Activated B cell treated with CpG ODN at 0.5 μM for 24 hours (primary cell): ENCODE measurements at regions not wholly inside any gene's neighbourhood (a gene's known extent, or its start where the extent isn't known, plus 50 kb on each side); places are given as distances from the start of the nearest gene placed in this dataset.

Experiments used
- ATAC-seq: fragments of 200-7000 bp; cut with Tn5 transposase; one replicate; pipeline ENCODE4 v1.10.0; 2021; ENCODE audit warnings: low read depth, mild to moderate bottlenecking, moderate library complexity
- CTCF ChIA-PET: fragments of 350-600 bp; sonication (Branson Sonifier 250); formaldehyde crosslinking; loops from one replicate; lab custom pipeline; 2021; ENCODE audit warnings: antibody characterized with exemption; lab: Charles Lee
- POLR2A ChIA-PET: fragments of 350-600 bp; sonication (Branson Sonifier 250); formaldehyde crosslinking; loops from one replicate; lab custom pipeline; 2021; ENCODE audit warnings: antibody characterized with exemption; lab: Charles Lee
- DNase-seq: peaks from one replicate; pipeline ENCODE4 v3.0.0; 2022
- H3K27ac Mint-ChIP-seq: one replicate; pipeline ENCODE4 v1.8.0; 2020; ENCODE audit warnings: mixed read lengths
- H3K27me3 Mint-ChIP-seq: one replicate; pipeline ENCODE4 v1.8.0; 2021; ENCODE audit warnings: mixed read lengths
- H3K36me3 Mint-ChIP-seq: one replicate; pipeline ENCODE4 v1.8.0; 2021; ENCODE audit warnings: low read depth, mixed read lengths
- H3K4me1 Mint-ChIP-seq: one replicate; pipeline ENCODE4 v1.8.0; 2021; ENCODE audit warnings: mixed read lengths
- H3K4me3 Mint-ChIP-seq: one replicate; pipeline ENCODE4 v1.8.0; 2020; ENCODE audit warnings: mild to moderate bottlenecking, mixed read lengths
- H3K9me3 Mint-ChIP-seq: one replicate; pipeline ENCODE4 v1.8.0; 2020; ENCODE audit warnings: mixed read lengths
- CTCF ChIP-seq: fragments of 200-600 bp; IDR thresholded peaks from one replicate; pipeline ENCODE4 v1.8.0; 2022; ENCODE audit warnings: antibody characterized with exemption, mild to moderate bottlenecking
- intact Hi-C: fragments of 100-400 bp; cut with micrococcal nuclease; formaldehyde crosslinking; loops from one replicate; pipeline ENCODE4 v1.15.1; 2024

- no peak overlapping the region for H3K4me3 Mint-ChIP-seq
- CTCF ChIA-PET, result no interaction called here
- H3K27me3 Mint-ChIP-seq, result peaks cover 4% of the 10 kb centered on the region
- no peak for TF ChIP-seq CTCF
- no peaks in the 10 kb centered on the region for H3K36me3 Mint-ChIP-seq
- intact Hi-C loops, result no loop called here
- peaks cover 13% of the 10 kb centered on the region for H3K9me3 Mint-ChIP-seq
- peaks cover 5% of the 10 kb centered on the region for H3K4me1 Mint-ChIP-seq
- no peak overlapping the region for H3K27ac Mint-ChIP-seq
- POLR2A ChIA-PET, result no interaction called here
- ATAC-seq (no peak), DNase-seq (no peak)
These were observed 80.8 kb upstream of the STMND1 start for GRCh38 chr6:17020889-17021538.

- Mint-ChIP-seq H3K4me3 (no peak overlapping the region), H3K27me3 (peaks cover 18% of the 10 kb centered on the region), H3K27ac (no peak overlapping the region), H3K4me1 (peaks cover 6% of the 10 kb centered on the region), H3K36me3 (no peaks in the 10 kb centered on the region), H3K9me3 (peaks cover 9% of the 10 kb centered on the region)
- intact Hi-C loops, result no loop called here
- DNase-seq (no peak), ATAC-seq (no peak)
- POLR2A ChIA-PET, result no interaction called here
- CTCF ChIA-PET, result no interaction called here
- no peak for TF ChIP-seq CTCF
These were observed 83.4 kb upstream of the STMND1 start for GRCh38 chr6:17018425-17018824.

- H3K36me3 Mint-ChIP-seq, result no peaks in the 10 kb centered on the region
- H3K4me1 Mint-ChIP-seq, result peaks cover 6% of the 10 kb centered on the region
- CTCF ChIA-PET, result no interaction called here
- intact Hi-C loops, result no loop called here
- peaks cover 21% of the 10 kb centered on the region for H3K27me3 Mint-ChIP-seq
- H3K9me3 Mint-ChIP-seq, result peaks cover 7% of the 10 kb centered on the region
- H3K4me3 Mint-ChIP-seq, result no peak overlapping the region
- no peak overlapping the region for H3K27ac Mint-ChIP-seq
- DNase-seq (no peak), ATAC-seq (no peak)
- TF ChIP-seq CTCF, result no peak
- POLR2A ChIA-PET, result no interaction called here
These were observed 84.4 kb upstream of the STMND1 start for GRCh38 chr6:17017416-17017815.

- H3K4me3 Mint-ChIP-seq, result peak overlapping the region; percentile 79
- H3K4me1 Mint-ChIP-seq, result peaks cover 6% of the 10 kb centered on the region
- TF ChIP-seq CTCF, result no peak
- intact Hi-C loops, result no loop called here
- POLR2A ChIA-PET, result no interaction called here
- H3K27me3 Mint-ChIP-seq, result peaks cover 21% of the 10 kb centered on the region
- CTCF ChIA-PET, result no interaction called here
- H3K27ac Mint-ChIP-seq, result no peak overlapping the region
- ATAC-seq (peak; percentile 47), DNase-seq (peak; percentile 18)
- H3K36me3 Mint-ChIP-seq, result no peaks in the 10 kb centered on the region
- H3K9me3 Mint-ChIP-seq, result peaks cover 9% of the 10 kb centered on the region
These were observed 86.1 kb upstream of the STMND1 start for GRCh38 chr6:17015551-17016381.

GRCh38 chr6:17015144-17015543, 86.7 kb upstream of the STMND1 start:
- intact Hi-C loops, result no loop called here
- no peak for TF ChIP-seq CTCF
- peaks cover 21% of the 10 kb centered on the region for H3K27me3 Mint-ChIP-seq
- peak overlapping the region; percentile 52 for H3K4me3 Mint-ChIP-seq
- H3K9me3 Mint-ChIP-seq, result peaks cover 10% of the 10 kb centered on the region
- H3K4me1 Mint-ChIP-seq, result peaks cover 6% of the 10 kb centered on the region
- H3K27ac Mint-ChIP-seq, result no peak overlapping the region
- H3K36me3 Mint-ChIP-seq, result no peaks in the 10 kb centered on the region
- POLR2A ChIA-PET, result no interaction called here
- ATAC-seq (no peak), DNase-seq (no peak)
- CTCF ChIA-PET, result no interaction called here
